NB4 (cell line): ENCODE measurements at regions not wholly inside any gene's neighbourhood (a gene's known extent, or its start where the extent isn't known, plus 50 kb on each side); places are given as distances from the start of the nearest gene placed in this dataset.
"Not testable (repeated sequence)": the region's sequence is repeated elsewhere in the genome, so short reads cannot be mapped to it uniquely, and the experiment has no call there.

Experiments
- DNase-seq: peaks from one replicate; pipeline ENCODE4 v3.0.0; 2010; ENCODE audit warnings: low read depth
- H3K4me3 ChIP-seq: one replicate; pipeline ENCODE4 v1.5.1; 2011; ENCODE audit warnings: mild to moderate bottlenecking, low read depth, low read length, moderate library complexity
- CTCF ChIP-seq: IDR thresholded peaks from one replicate; pipeline ENCODE4 v1.5.1; 2012; ENCODE audit warnings: low read depth, low read length
- MYC ChIP-seq: IDR thresholded peaks from 2 replicates; pipeline ENCODE4 v1.6.1; 2011; ENCODE audit warnings: low read depth, low read length
- POLR2A ChIP-seq: IDR thresholded peaks from 2 replicates; pipeline ENCODE4 v1.6.1; 2011; ENCODE audit warnings: mild to moderate bottlenecking; ENCODE audit not compliant: insufficient read length; ENCODE audit errors: extremely low read depth
- TF ChIP-seq, protein P1 (sequence below): IDR thresholded peaks from 2 replicates; pipeline ENCODE4 v1.6.1; 2011; ENCODE audit warnings: low read depth, low read length

GRCh38 chr2:18273205-18273604 is 287.2 kb downstream of the RDH14 start:
- TF ChIP-seq, protein P1, sequence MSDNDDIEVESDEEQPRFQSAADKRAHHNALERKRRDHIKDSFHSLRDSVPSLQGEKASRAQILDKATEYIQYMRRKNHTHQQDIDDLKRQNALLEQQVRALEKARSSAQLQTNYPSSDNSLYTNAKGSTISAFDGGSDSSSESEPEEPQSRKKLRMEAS: no peak
- TF ChIP-seq MYC: no peak
- TF ChIP-seq CTCF: no peak
- TF ChIP-seq POLR2A: no peak
- no peak overlapping the region for H3K4me3 ChIP-seq
- DNase-seq: no peak

DNA sequence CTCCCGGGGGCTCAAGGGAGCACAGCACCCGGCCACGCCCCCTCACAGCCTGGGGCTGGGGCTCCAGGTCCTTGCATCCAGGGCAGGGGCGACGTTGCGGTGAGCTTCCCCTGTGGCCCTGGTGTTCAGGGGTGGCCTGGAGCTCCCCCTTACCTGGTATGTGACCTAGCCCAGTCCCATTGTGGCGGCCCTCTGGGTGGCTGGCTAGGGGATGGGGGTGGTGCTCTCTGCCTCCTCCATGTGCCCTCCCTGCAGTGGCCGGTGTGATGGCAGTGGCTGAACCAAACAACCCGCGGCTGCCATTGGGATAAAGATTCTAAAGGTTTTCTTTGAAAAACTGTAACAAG is 288.3 kb downstream of the RDH14 start:
- no peak for DNase-seq
- H3K4me3 ChIP-seq: no peak overlapping the region
- TF ChIP-seq CTCF (no peak), MYC (no peak), POLR2A (no peak)
- TF ChIP-seq, protein P1: no peak

DNA sequence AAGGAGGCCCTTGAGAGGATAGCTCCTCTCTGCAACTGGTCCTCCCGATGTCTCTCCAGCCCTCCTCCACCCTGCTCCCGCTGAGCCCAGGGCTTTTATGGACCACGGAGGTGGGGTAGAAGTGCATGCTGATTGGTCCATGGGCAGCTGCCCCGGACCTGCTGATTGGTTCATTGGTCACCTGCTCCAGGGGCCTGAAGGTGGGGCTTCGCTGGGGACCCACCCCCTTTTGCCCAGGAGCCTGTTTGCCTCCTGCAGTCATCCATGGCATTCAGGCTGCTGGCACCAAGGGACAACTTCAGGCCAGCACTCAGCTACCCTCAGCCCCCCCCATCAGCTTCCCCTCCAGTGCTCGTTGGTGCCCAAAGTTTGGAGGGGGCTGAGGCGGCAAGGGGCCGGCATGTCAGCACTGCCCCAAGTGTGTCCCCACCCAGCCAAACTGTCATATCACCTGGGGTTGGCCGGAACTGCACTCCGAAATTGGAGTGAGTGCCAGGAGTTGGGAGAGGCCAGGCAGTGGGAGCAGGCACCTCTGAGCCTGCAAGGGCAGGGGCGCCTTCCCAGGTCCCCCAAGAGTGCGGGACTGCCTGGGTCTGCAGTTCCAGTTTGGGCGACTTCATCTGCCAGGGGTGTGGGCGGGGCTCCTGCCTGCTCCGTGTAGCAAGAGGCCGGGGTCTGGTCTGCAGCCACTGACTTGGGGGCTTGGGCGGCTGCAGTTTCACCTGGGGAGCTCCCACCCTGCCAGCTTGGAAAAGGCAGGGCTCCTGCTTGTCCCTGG is 288.9 kb downstream of the RDH14 start:
- no peak overlapping the region for H3K4me3 ChIP-seq
- TF ChIP-seq POLR2A (no peak), MYC (no peak), CTCF (no peak)
- TF ChIP-seq, protein P1: no peak
- no peak for DNase-seq

- no peak for DNase-seq
- TF ChIP-seq MYC (no peak), CTCF (no peak), POLR2A (no peak)
- TF ChIP-seq, protein P1: no peak
These were observed 292.1 kb downstream of the RDH14 start for GRCh38 chr2:18268400-18268799.

GRCh38 chr2:18267501-18267900 is 293.0 kb downstream of the RDH14 start:
- H3K4me3 ChIP-seq: no peak overlapping the region
- TF ChIP-seq, protein P1: no peak
- no peak for TF ChIP-seq MYC
- TF ChIP-seq CTCF: no peak
- TF ChIP-seq POLR2A: no peak
- DNase-seq: no peak

More at GRCh38 chr2:18268400-18268799, 292.1 kb downstream of the RDH14 start:
- no peak overlapping the region for H3K4me3 ChIP-seq

DNA sequence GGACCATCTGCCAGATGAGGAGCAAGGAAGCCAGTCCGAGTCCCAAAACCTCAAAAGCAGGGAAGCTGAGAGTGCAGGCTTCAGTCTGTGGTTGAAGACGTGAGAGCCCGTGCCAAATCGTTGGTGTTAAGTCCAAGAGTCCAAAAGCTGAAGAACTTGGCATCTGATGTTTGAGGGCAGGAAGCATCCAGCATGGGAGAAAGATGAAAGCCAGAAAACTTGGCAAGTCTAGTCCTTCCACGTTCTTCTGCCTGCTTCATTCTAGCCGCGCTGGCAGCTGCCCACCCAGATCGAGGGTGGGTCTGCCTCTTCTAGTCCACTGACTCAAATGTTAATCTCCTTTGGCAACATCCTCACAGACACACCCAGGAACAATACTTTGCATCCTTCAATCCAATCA is 293.8 kb downstream of the RDH14 start:
- H3K4me3 ChIP-seq, DNase-seq: not testable (repeated sequence)
